Osteoblast (primary cell): ENCODE measurements at regions not wholly inside any gene's neighbourhood (a gene's known extent, or its start where the extent isn't known, plus 50 kb on each side); places are given as distances from the start of the nearest gene placed in this dataset.

ENCODE experiments used
- DNase-seq: peaks from one replicate; pipeline ENCODE4 v3.0.0; 2011; ENCODE audit warnings: low spot score, mixed read lengths; ENCODE audit not compliant: insufficient read length; ENCODE audit errors: missing footprints
- H2AFZ ChIP-seq: 2 replicates; pipeline ENCODE4 v1.6.0; 2011; ENCODE audit warnings: mild to moderate bottlenecking, low read length
- H3K27ac ChIP-seq: 2 replicates; pipeline ENCODE4 v1.5.1; 2011; ENCODE audit warnings: mild to moderate bottlenecking, low read depth, low read length, moderate library complexity
- H3K27me3 ChIP-seq: 2 replicates; pipeline ENCODE4 v1.6.0; 2012; ENCODE audit warnings: mild to moderate bottlenecking, control low read depth, inconsistent platforms, low read length, moderate library complexity; ENCODE audit not compliant: insufficient read depth
- H3K36me3 ChIP-seq: 2 replicates; pipeline ENCODE4 v1.5.1; 2011; ENCODE audit warnings: mild to moderate bottlenecking, low read length, control low read depth, moderate library complexity; ENCODE audit not compliant: insufficient read depth
- H3K4me1 ChIP-seq: 2 replicates; pipeline ENCODE4 v1.5.1; 2011; ENCODE audit warnings: mild to moderate bottlenecking, low read length, control low read depth, moderate library complexity; ENCODE audit not compliant: insufficient read depth
- H3K4me2 ChIP-seq: 2 replicates; pipeline ENCODE4 v1.6.0; 2011; ENCODE audit warnings: mild to moderate bottlenecking, low read length; ENCODE audit not compliant: insufficient read depth
- H3K4me3 ChIP-seq: fragments of 200-600 bp; sonication (generic); 3 replicates; pipeline ENCODE4 v1.5.1; 2012; ENCODE audit warnings: mild to moderate bottlenecking, low read length, inconsistent platforms; ENCODE audit not compliant: insufficient read depth
- H3K79me2 ChIP-seq: 2 replicates; pipeline ENCODE4 v1.6.0; 2012; ENCODE audit warnings: mild to moderate bottlenecking, low read length, control low read depth, inconsistent platforms; ENCODE audit not compliant: insufficient read depth
- H3K9me3 ChIP-seq: 2 replicates; pipeline ENCODE4 v1.5.1; 2011; ENCODE audit warnings: low read depth, low read length, control low read depth
- H4K20me1 ChIP-seq: 2 replicates; pipeline ENCODE4 v1.6.0; 2012; ENCODE audit warnings: mild to moderate bottlenecking, low read length, control low read depth; ENCODE audit not compliant: insufficient read depth
- CTCF ChIP-seq: IDR thresholded peaks from 2 replicates; pipeline ENCODE4 v1.5.1; 2011; ENCODE audit warnings: mild to moderate bottlenecking, low read depth, low read length, moderate library complexity; ENCODE audit errors: extremely low read depth

- Histone ChIP-seq H2AFZ (no peak overlapping the region), H4K20me1 (no peaks in the 10 kb centered on the region), H3K27ac (peak overlapping the region; percentile 58), H3K4me1 (peaks cover 23% of the 10 kb centered on the region), H3K79me2 (no peaks in the 10 kb centered on the region), H3K36me3 (no peaks in the 10 kb centered on the region), H3K4me2 (no peak overlapping the region), H3K9me3 (no peaks in the 10 kb centered on the region), H3K4me3 (no peak overlapping the region), H3K27me3 (no peaks in the 10 kb centered on the region)
- no peak for DNase-seq
- no peak for TF ChIP-seq CTCF
Observed at GRCh38 chr3:70726961-70727360, 414.5 kb upstream of the MDFIC2 start.

- Histone ChIP-seq H2AFZ (no peak overlapping the region), H3K4me1 (peaks cover 23% of the 10 kb centered on the region), H4K20me1 (no peaks in the 10 kb centered on the region), H3K9me3 (no peaks in the 10 kb centered on the region), H3K27me3 (no peaks in the 10 kb centered on the region), H3K36me3 (no peaks in the 10 kb centered on the region), H3K79me2 (no peaks in the 10 kb centered on the region), H3K4me3 (no peak overlapping the region), H3K27ac (peak overlapping the region; percentile 58), H3K4me2 (no peak overlapping the region)
- no peak for DNase-seq
- no peak for TF ChIP-seq CTCF
Observed at GRCh38 chr3:70726096-70726938, 413.9 kb upstream of the MDFIC2 start.

GRCh38 chr3:70722018-70722417 is 409.6 kb upstream of the MDFIC2 start:
- no peak for DNase-seq
- no peak overlapping the region for H2AFZ ChIP-seq
- H3K9me3 ChIP-seq: no peaks in the 10 kb centered on the region
- no peak overlapping the region for H3K4me3 ChIP-seq
- H3K79me2 ChIP-seq: no peaks in the 10 kb centered on the region
- no peaks in the 10 kb centered on the region for H4K20me1 ChIP-seq
- H3K36me3 ChIP-seq: no peaks in the 10 kb centered on the region
- TF ChIP-seq CTCF: no peak
- H3K27ac ChIP-seq: no peak overlapping the region
- no peak overlapping the region for H3K4me2 ChIP-seq
- no peaks in the 10 kb centered on the region for H3K27me3 ChIP-seq
- peaks cover 10% of the 10 kb centered on the region for H3K4me1 ChIP-seq

GRCh38 chr3:70716832-70717231 is 404.4 kb upstream of the MDFIC2 start:
- H3K79me2 ChIP-seq: no peaks in the 10 kb centered on the region
- H2AFZ ChIP-seq: no peak overlapping the region
- H3K27me3 ChIP-seq: no peaks in the 10 kb centered on the region
- no peaks in the 10 kb centered on the region for H3K36me3 ChIP-seq
- DNase-seq: no peak
- no peak overlapping the region for H3K4me3 ChIP-seq
- peak; percentile 63 for TF ChIP-seq CTCF
- H3K4me2 ChIP-seq: no peak overlapping the region
- no peak overlapping the region for H3K27ac ChIP-seq
- peaks cover 8% of the 10 kb centered on the region for H3K9me3 ChIP-seq
- no peaks in the 10 kb centered on the region for H4K20me1 ChIP-seq
- peaks cover 9% of the 10 kb centered on the region for H3K4me1 ChIP-seq
